Colonic mucosa (tissue), 4 donors: ENCODE measurements at regions not wholly inside any gene's neighbourhood (a gene's known extent, or its start where the extent isn't known, plus 50 kb on each side); places are given as distances from the start of the nearest gene placed in this dataset.

Experiments used
- DNase-seq: peaks from one replicate; pipeline ENCODE4 v3.0.0-alpha.2; 2020
- H3K27ac ChIP-seq: fragments of 200-600 bp; one replicate; pipeline ENCODE4 v1.8.0; 2021
- H3K27me3 ChIP-seq: fragments of 200-600 bp; one replicate; pipeline ENCODE4 v1.8.0; 2021
- H3K36me3 ChIP-seq: fragments of 200-600 bp; one replicate; pipeline ENCODE4 v1.8.0; 2021
- H3K4me1 ChIP-seq: fragments of 200-600 bp; one replicate; pipeline ENCODE4 v1.8.0; 2021; ENCODE audit warnings: mild to moderate bottlenecking
- H3K4me3 ChIP-seq: fragments of 200-600 bp; one replicate; pipeline ENCODE4 v1.8.0; 2021
- H3K9ac ChIP-seq, 2 donors: one replicate each; pipeline ENCODE4 v1.7.0; 2013; ENCODE audit warnings: control low read depth in 2 of 2, low read depth in 2 of 2, low read length in 2 of 2
- H3K9me3 ChIP-seq: fragments of 200-600 bp; one replicate; pipeline ENCODE4 v1.8.0; 2021
- CTCF ChIP-seq: fragments of 200-600 bp; IDR thresholded peaks from one replicate; pipeline ENCODE4 v1.8.0; 2022; ENCODE audit warnings: antibody characterized with exemption, mild to moderate bottlenecking
- intact Hi-C: fragments of 100-400 bp; cut with DNase I; formaldehyde crosslinking; loops from one replicate; pipeline ENCODE4 v1.14.1; 2022
- donor health status: healthy.
- donor health status: DM: no; HTN: no; CAD: no.
- donor health status: DM: no; HTN: no; CAD: no.

- Histone ChIP-seq H3K4me3 (no peak overlapping the region), H3K4me1 (no peaks in the 10 kb centered on the region), H3K36me3 (no peaks in the 10 kb centered on the region), H3K27me3 (no peaks in the 10 kb centered on the region), H3K27ac (no peak overlapping the region), H3K9me3 (no peaks in the 10 kb centered on the region), H3K9ac (no peak overlapping the region)
- no peak for TF ChIP-seq CTCF
- intact Hi-C loops: no loop called here
- DNase-seq: no peak
Measured at GRCh38 chr11:100472727-100473389, 214.2 kb upstream of the ARHGAP42 start.

- no peak for TF ChIP-seq CTCF
- intact Hi-C loops: no loop called here
- DNase-seq: no peak
- no peak overlapping the region for H3K27ac ChIP-seq
- no peak overlapping the region for H3K4me3 ChIP-seq
- no peaks in the 10 kb centered on the region for H3K36me3 ChIP-seq
- H3K27me3 ChIP-seq: no peaks in the 10 kb centered on the region
- no peak overlapping the region for H3K9ac ChIP-seq
- H3K9me3 ChIP-seq: no peaks in the 10 kb centered on the region
- no peaks in the 10 kb centered on the region for H3K4me1 ChIP-seq
Measured at GRCh38 chr11:100473390-100473740, 213.7 kb upstream of the ARHGAP42 start.

GRCh38 chr11:100484948-100485347 is 202.1 kb upstream of the ARHGAP42 start:
- H3K9me3 ChIP-seq: no peaks in the 10 kb centered on the region
- no peaks in the 10 kb centered on the region for H3K36me3 ChIP-seq
- no peak for TF ChIP-seq CTCF
- no peak overlapping the region for H3K4me3 ChIP-seq
- no peaks in the 10 kb centered on the region for H3K4me1 ChIP-seq
- H3K27ac ChIP-seq: no peak overlapping the region
- DNase-seq: no peak
- no peak overlapping the region for H3K9ac ChIP-seq
- intact Hi-C loops: no loop called here
- no peaks in the 10 kb centered on the region for H3K27me3 ChIP-seq

GRCh38 chr11:100498780-100499179 is 188.3 kb upstream of the ARHGAP42 start:
- Histone ChIP-seq H3K36me3 (no peaks in the 10 kb centered on the region), H3K4me3 (no peak overlapping the region), H3K9ac (no peak overlapping the region), H3K27ac (no peak overlapping the region), H3K4me1 (no peaks in the 10 kb centered on the region), H3K27me3 (no peaks in the 10 kb centered on the region), H3K9me3 (no peaks in the 10 kb centered on the region)
- no peak for TF ChIP-seq CTCF
- intact Hi-C loops: no loop called here
- no peak for DNase-seq

- no peak for TF ChIP-seq CTCF
- DNase-seq: no peak
- intact Hi-C loops: no loop called here
- Histone ChIP-seq H3K9me3 (no peaks in the 10 kb centered on the region), H3K27ac (no peak overlapping the region), H3K9ac (no peak overlapping the region), H3K4me1 (no peaks in the 10 kb centered on the region), H3K27me3 (no peaks in the 10 kb centered on the region), H3K4me3 (no peak overlapping the region), H3K36me3 (no peaks in the 10 kb centered on the region)
Measured at GRCh38 chr11:100501450-100501849, 185.6 kb upstream of the ARHGAP42 start.

GRCh38 chr11:100512475-100512874 is 174.6 kb upstream of the ARHGAP42 start:
- no peak overlapping the region for H3K27ac ChIP-seq
- intact Hi-C loops: no loop called here
- H3K9me3 ChIP-seq: no peaks in the 10 kb centered on the region
- no peak for DNase-seq
- no peak overlapping the region for H3K9ac ChIP-seq
- no peak for TF ChIP-seq CTCF
- H3K4me1 ChIP-seq: no peaks in the 10 kb centered on the region
- no peak overlapping the region for H3K4me3 ChIP-seq
- no peaks in the 10 kb centered on the region for H3K36me3 ChIP-seq
- H3K27me3 ChIP-seq: no peaks in the 10 kb centered on the region
